Keratinocyte (primary cell): ENCODE measurements at regions not wholly inside any gene's neighbourhood (a gene's known extent, or its start where the extent isn't known, plus 50 kb on each side); places are given as distances from the start of the nearest gene placed in this dataset.

Source experiments
- DNase-seq: peaks from one replicate; pipeline ENCODE4 v3.0.0-alpha.2; 2011; ENCODE audit warnings: low read depth, missing footprints, low spot score
- FAIRE-seq: peaks from 2 replicates; lab custom pipeline; 2011; peaks lifted over from hg19 to GRCh38; lab: Jason Lieb, UNC
- H2AFZ ChIP-seq: 2 replicates; pipeline ENCODE4 v1.6.0; 2012; ENCODE audit warnings: low read length, control low read depth, inconsistent platforms; ENCODE audit not compliant: control insufficient read depth
- H3K27ac ChIP-seq: 2 replicates; pipeline ENCODE4 v1.5.1; 2011; ENCODE audit warnings: low read length; ENCODE audit not compliant: control insufficient read depth, insufficient read depth
- H3K27me3 ChIP-seq: 3 replicates; pipeline ENCODE4 v1.6.0; 2011; ENCODE audit warnings: low read length; ENCODE audit not compliant: control insufficient read depth, insufficient read depth; ENCODE audit errors: extremely low read depth
- H3K36me3 ChIP-seq, 2 experiments: 2 replicates in 1 of 2; 3 replicates in 1 of 2; pipeline ENCODE4 v1.5.1; 2011; ENCODE audit warnings: low read length in 2 of 2, mild to moderate bottlenecking in 1 of 2; ENCODE audit not compliant: control insufficient read depth in 2 of 2, insufficient read depth in 2 of 2; ENCODE audit errors: extremely low read depth in 1 of 2
- H3K4me1 ChIP-seq: 3 replicates; pipeline ENCODE4 v1.5.1; 2011; ENCODE audit warnings: low read length; ENCODE audit not compliant: control insufficient read depth, insufficient read depth; ENCODE audit errors: extremely low read depth
- H3K4me2 ChIP-seq: 3 replicates; pipeline ENCODE4 v1.6.0; 2011; ENCODE audit warnings: low read depth, low read length; ENCODE audit not compliant: control insufficient read depth, insufficient read depth; ENCODE audit errors: extremely low read depth
- H3K4me3 ChIP-seq, 3 experiments: fragments of 200-600 bp in 1 of 3; sonication (generic) in 1 of 3; 2 replicates in 2 of 3; 3 replicates in 1 of 3; pipeline ENCODE4 v1.5.1; 2011 to 2016; ENCODE audit warnings: low read length in 3 of 3, mild to moderate bottlenecking in 3 of 3, control low read depth in 2 of 3, inconsistent platforms in 1 of 3, low read depth in 1 of 3, mixed read lengths in 1 of 3, mixed run types in 1 of 3, moderate library complexity in 1 of 3; ENCODE audit not compliant: control insufficient read depth in 2 of 3, insufficient read depth in 2 of 3; ENCODE audit errors: extremely low read depth in 1 of 3
- H3K79me2 ChIP-seq: 2 replicates; pipeline ENCODE4 v1.6.0; 2012; ENCODE audit warnings: low read length; ENCODE audit not compliant: control insufficient read depth, insufficient read depth
- H3K9ac ChIP-seq: 3 replicates; pipeline ENCODE4 v1.6.0; 2011; ENCODE audit warnings: low read length; ENCODE audit not compliant: control insufficient read depth, insufficient read depth; ENCODE audit errors: extremely low read depth
- H3K9me1 ChIP-seq: 3 replicates; pipeline ENCODE4 v1.6.0; 2011; ENCODE audit warnings: low read length; ENCODE audit not compliant: control insufficient read depth, insufficient read depth; ENCODE audit errors: extremely low read depth
- H3K9me3 ChIP-seq: 2 replicates; pipeline ENCODE4 v1.5.1; 2012; ENCODE audit warnings: low read depth, low read length; ENCODE audit not compliant: control insufficient read depth
- H4K20me1 ChIP-seq: 3 replicates; pipeline ENCODE4 v1.6.0; 2011; ENCODE audit warnings: low read length; ENCODE audit not compliant: control insufficient read depth, insufficient read depth; ENCODE audit errors: extremely low read depth
- CTCF ChIP-seq, 3 experiments: IDR thresholded peaks in 1 of 3; conservative IDR thresholded peaks in 1 of 3; optimal IDR thresholded peaks in 1 of 3; 2 replicates in 2 of 3; 3 replicates in 1 of 3; pipeline versions ENCODE3 to v1.5.1; 2011; ENCODE audit warnings: low read length in 3 of 3, mild to moderate bottlenecking in 3 of 3, moderate library complexity in 2 of 3, control low read depth in 1 of 3, inconsistent platforms in 1 of 3; ENCODE audit not compliant: insufficient read depth in 2 of 3; ENCODE audit errors: extremely low read depth in 1 of 3
- EZH2 ChIP-seq: IDR thresholded peaks from one replicate; pipeline ENCODE4 v1.6.1; 2012; ENCODE audit warnings: inconsistent platforms, mild to moderate bottlenecking, low read length, moderate library complexity
- dilution Hi-C: fragments of 300-500 bp; cut with MboI; formaldehyde crosslinking; loops from one replicate; pipeline ENCODE4 v1.7.0; 2020; ENCODE audit warnings: low sequenced_read_pairs; ENCODE audit not compliant: extremely low pct_ligation_motif_present

- Histone ChIP-seq H3K79me2 (no peaks in the 10 kb centered on the region), H3K36me3 (no peaks in the 10 kb centered on the region), H3K9me1 (no peaks in the 10 kb centered on the region), H3K27ac (no peak overlapping the region), H3K4me2 (no peak overlapping the region), H4K20me1 (no peaks in the 10 kb centered on the region), H3K9ac (no peak overlapping the region), H2AFZ (no peak overlapping the region), H3K27me3 (no peaks in the 10 kb centered on the region), H3K9me3 (no peaks in the 10 kb centered on the region), H3K4me1 (no peaks in the 10 kb centered on the region), H3K4me3 (no peak overlapping the region)
- FAIRE-seq, result no peak
- no peak for TF ChIP-seq EZH2
- TF ChIP-seq CTCF (optimal IDR thresholded peaks at IDR 0.05 in 1 of 3, IDR thresholded peaks at IDR 0.05 in 1 of 3, conservative IDR thresholded peaks at IDR 0.05 in 1 of 3; ENCODE audit: extremely low read depth in 1 of 3, insufficient read depth in 2 of 3, low read length in 3 of 3), result no peak
- no peak for DNase-seq
- dilution Hi-C loops, result no loop called here
Measured at GRCh38 chr11:111155021-111155420, 90.5 kb upstream of the POU2AF2 start.

GRCh38 chr11:111153194-111153593 is 92.3 kb upstream of the POU2AF2 start:
- FAIRE-seq (no peak), DNase-seq (no peak)
- H3K27ac ChIP-seq, result no peak overlapping the region
- H3K9ac ChIP-seq, result no peak overlapping the region
- no peaks in the 10 kb centered on the region for H3K9me3 ChIP-seq
- H2AFZ ChIP-seq, result no peak overlapping the region
- no peaks in the 10 kb centered on the region for H3K79me2 ChIP-seq
- H3K9me1 ChIP-seq, result no peaks in the 10 kb centered on the region
- TF ChIP-seq CTCF (optimal IDR thresholded peaks at IDR 0.05 in 1 of 3, IDR thresholded peaks at IDR 0.05 in 1 of 3, conservative IDR thresholded peaks at IDR 0.05 in 1 of 3; ENCODE audit: extremely low read depth in 1 of 3, insufficient read depth in 2 of 3, low read length in 3 of 3) (no peak), EZH2 (no peak)
- H4K20me1 ChIP-seq, result no peaks in the 10 kb centered on the region
- H3K4me1 ChIP-seq, result peaks cover 10% of the 10 kb centered on the region
- no peak overlapping the region for H3K4me3 ChIP-seq
- H3K27me3 ChIP-seq, result no peaks in the 10 kb centered on the region
- no peaks in the 10 kb centered on the region for H3K36me3 ChIP-seq
- H3K4me2 ChIP-seq, result no peak overlapping the region
- dilution Hi-C loops, result no loop called here
